Epithelial cell of proximal tubule (primary cell): ENCODE measurements at regions not wholly inside any gene's neighbourhood (a gene's known extent, or its start where the extent isn't known, plus 50 kb on each side); places are given as distances from the start of the nearest gene placed in this dataset.
A peak's percentile ranks its signal among the peaks of the same experiment; 100 is the strongest.

Experiments
- DNase-seq: peaks from one replicate; pipeline ENCODE4 v3.0.0-alpha.2; 2011; ENCODE audit warnings: low read depth
- H3K4me3 ChIP-seq: 2 replicates; pipeline ENCODE4 v1.5.1; 2011; ENCODE audit warnings: low read depth, mild to moderate bottlenecking, low read length
- TF ChIP-seq, protein P1 (sequence below): conservative IDR thresholded peaks from 2 replicates; pipeline ENCODE4 v1.5.1; 2012; ENCODE audit warnings: low read depth, mild to moderate bottlenecking, low read length

DNA sequence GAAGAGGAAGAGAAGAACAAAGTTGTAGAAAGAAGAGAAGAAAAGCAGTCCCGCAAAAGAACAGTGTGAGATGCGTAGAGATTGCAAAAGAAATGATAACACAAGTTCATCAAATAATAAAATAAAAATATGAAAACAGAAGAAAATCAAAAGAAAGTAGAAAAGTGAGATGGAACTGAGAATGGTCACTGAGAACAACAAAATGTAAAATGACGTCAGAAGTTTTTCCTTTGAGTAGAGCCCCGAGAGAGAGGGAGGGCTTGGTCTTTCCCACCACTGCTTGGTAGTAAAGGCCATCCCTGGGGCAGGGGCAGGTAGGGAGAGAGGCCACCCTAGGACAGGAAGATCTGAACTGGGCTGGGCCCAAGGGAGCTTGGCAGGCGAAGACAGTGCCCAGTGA is 533.7 kb downstream of the QKI start:
- TF ChIP-seq, protein P1, sequence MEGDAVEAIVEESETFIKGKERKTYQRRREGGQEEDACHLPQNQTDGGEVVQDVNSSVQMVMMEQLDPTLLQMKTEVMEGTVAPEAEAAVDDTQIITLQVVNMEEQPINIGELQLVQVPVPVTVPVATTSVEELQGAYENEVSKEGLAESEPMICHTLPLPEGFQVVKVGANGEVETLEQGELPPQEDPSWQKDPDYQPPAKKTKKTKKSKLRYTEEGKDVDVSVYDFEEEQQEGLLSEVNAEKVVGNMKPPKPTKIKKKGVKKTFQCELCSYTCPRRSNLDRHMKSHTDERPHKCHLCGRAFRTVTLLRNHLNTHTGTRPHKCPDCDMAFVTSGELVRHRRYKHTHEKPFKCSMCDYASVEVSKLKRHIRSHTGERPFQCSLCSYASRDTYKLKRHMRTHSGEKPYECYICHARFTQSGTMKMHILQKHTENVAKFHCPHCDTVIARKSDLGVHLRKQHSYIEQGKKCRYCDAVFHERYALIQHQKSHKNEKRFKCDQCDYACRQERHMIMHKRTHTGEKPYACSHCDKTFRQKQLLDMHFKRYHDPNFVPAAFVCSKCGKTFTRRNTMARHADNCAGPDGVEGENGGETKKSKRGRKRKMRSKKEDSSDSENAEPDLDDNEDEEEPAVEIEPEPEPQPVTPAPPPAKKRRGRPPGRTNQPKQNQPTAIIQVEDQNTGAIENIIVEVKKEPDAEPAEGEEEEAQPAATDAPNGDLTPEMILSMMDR, result no peak
- DNase-seq, result no peak

GRCh38 chr6:163947276-163947675 is 532.8 kb downstream of the QKI start:
- H3K4me3 ChIP-seq, result no peak overlapping the region
- DNase-seq, result no peak
- TF ChIP-seq, protein P1, result no peak

More for the DNA sequence above, 533.7 kb downstream of the QKI start:
- no peak overlapping the region for H3K4me3 ChIP-seq

GRCh38 chr6:163946437-163946836 is 531.9 kb downstream of the QKI start:
- no peak for DNase-seq
- H3K4me3 ChIP-seq, result peak overlapping the region; percentile 29
- TF ChIP-seq, protein P1, result no peak

- no peak for DNase-seq
- TF ChIP-seq, protein P1, result no peak
- H3K4me3 ChIP-seq, result peak overlapping the region; percentile 29
Observed at GRCh38 chr6:163945808-163946207, 531.3 kb downstream of the QKI start.

- DNase-seq, result no peak
- H3K4me3 ChIP-seq, result no peak overlapping the region
- TF ChIP-seq, protein P1, result peak; percentile 3
Observed at GRCh38 chr6:163944897-163945296, 530.4 kb downstream of the QKI start.

- H3K4me3 ChIP-seq, result no peak overlapping the region
Observed at GRCh38 chr6:163943607-163944385, 529.3 kb downstream of the QKI start.

More at GRCh38 chr6:163943607-163944385, 529.3 kb downstream of the QKI start:
- no peak for DNase-seq
- TF ChIP-seq, protein P1, result no peak
